ENCODE measurements at regions not wholly inside any gene's neighbourhood (a gene's known extent, or its start where the extent isn't known, plus 50 kb on each side); places are given as distances from the start of the nearest gene placed in this dataset.

GRCh38 chr3:64352639-64352992, 127.3 kb upstream of the PRICKLE2 start:
- ATAC-seq: no peak

GRCh38 chr3:64351713-64352638, 126.7 kb upstream of the PRICKLE2 start:
- peak; percentile 63 for ATAC-seq

- ATAC-seq: no peak
Measured at GRCh38 chr3:64349551-64349950, 124.3 kb upstream of the PRICKLE2 start.

GRCh38 chr3:64345371-64345770, 120.1 kb upstream of the PRICKLE2 start:
- peak; percentile 49 for ATAC-seq

- peak; percentile 79 for ATAC-seq
Measured at GRCh38 chr3:64344721-64345207, 119.5 kb upstream of the PRICKLE2 start.

- no peak for ATAC-seq
Measured at GRCh38 chr3:64343689-64344430, 118.6 kb upstream of the PRICKLE2 start.

GRCh38 chr3:64342940-64343688, 117.8 kb upstream of the PRICKLE2 start:
- ATAC-seq: peak; percentile 26

GRCh38 chr3:64341296-64341695, 116.0 kb upstream of the PRICKLE2 start:
- no peak for ATAC-seq

- no peak for ATAC-seq
Measured at GRCh38 chr3:64340641-64341101, 115.4 kb upstream of the PRICKLE2 start.

- no peak for ATAC-seq
Measured at GRCh38 chr3:64336488-64336887, 111.2 kb upstream of the PRICKLE2 start.

- no peak for ATAC-seq
Measured at GRCh38 chr3:64332459-64333350, 107.4 kb upstream of the PRICKLE2 start.

- no peak for ATAC-seq
Measured at GRCh38 chr3:64331605-64332004, 106.3 kb upstream of the PRICKLE2 start.

- ATAC-seq: peak; percentile 90
Measured at GRCh38 chr3:64329037-64329436, 103.8 kb upstream of the PRICKLE2 start.

- peak; percentile 42 for ATAC-seq
Measured at GRCh38 chr3:64327100-64327804, 102.0 kb upstream of the PRICKLE2 start.

- ATAC-seq: peak; percentile 69
Measured at GRCh38 chr3:64321747-64322146, 96.5 kb upstream of the PRICKLE2 start.

- ATAC-seq: no peak
Measured at GRCh38 chr3:64319391-64319790, 94.1 kb upstream of the PRICKLE2 start.

- no peak for ATAC-seq
Measured at GRCh38 chr3:64318668-64319271, 93.5 kb upstream of the PRICKLE2 start.

- ATAC-seq: no peak
Measured at GRCh38 chr3:64318001-64318400, 92.7 kb upstream of the PRICKLE2 start.

- ATAC-seq: peak; percentile 55
Measured at GRCh38 chr3:64316971-64317370, 91.7 kb upstream of the PRICKLE2 start.

GRCh38 chr3:64311424-64312061, 86.3 kb upstream of the PRICKLE2 start:
- ATAC-seq: no peak
